Kidney (tissue), 13 donors: ENCODE measurements at regions not wholly inside any gene's neighbourhood (a gene's known extent, or its start where the extent isn't known, plus 50 kb on each side); places are given as distances from the start of the nearest gene placed in this dataset.

Experiments
- DNase-seq, 5 donors: peaks; one replicate each; pipeline ENCODE4 v3.0.0-alpha.2; 2013 to 2020
- FAIRE-seq: peaks from 2 replicates; lab custom pipeline; 2012; peaks lifted over from hg19 to GRCh38; lab: Jason Lieb, UNC
- H3K27ac ChIP-seq, 2 donors: one replicate each; pipeline ENCODE4 v1.7.0; 2013; ENCODE audit warnings: low read depth in 2 of 2, low read length in 2 of 2, inconsistent platforms in 1 of 2
- H3K27me3 ChIP-seq: one replicate; pipeline ENCODE4 v1.7.1; 2013; ENCODE audit warnings: low read length, inconsistent platforms; ENCODE audit not compliant: control insufficient read depth, insufficient read depth
- H3K36me3 ChIP-seq, 3 donors: one replicate each; pipeline versions ENCODE4 v1.7.0 to v1.7.1; 2013; ENCODE audit warnings: low read length in 3 of 3, control low read depth in 1 of 3, inconsistent platforms in 1 of 3; ENCODE audit not compliant: insufficient read depth in 3 of 3, control insufficient read depth in 2 of 3
- H3K4me1 ChIP-seq, 3 donors: one replicate each; pipeline versions ENCODE4 v1.7.0 to v1.7.1; 2013; ENCODE audit warnings: low read length in 3 of 3, inconsistent platforms in 1 of 3, low read depth in 1 of 3; ENCODE audit not compliant: control insufficient read depth in 2 of 3, insufficient read depth in 2 of 3
- H3K4me3 ChIP-seq, 3 donors: one replicate each; pipeline versions ENCODE4 v1.7.0 to v1.8.1; 2013; ENCODE audit warnings: low read length in 3 of 3, control low read depth in 1 of 3, inconsistent platforms in 1 of 3
- H3K9ac ChIP-seq, 3 donors: one replicate each; pipeline versions ENCODE4 v1.7.0 to v1.7.1; 2013; ENCODE audit warnings: low read length in 3 of 3, control low read depth in 1 of 3, inconsistent platforms in 1 of 3
- H3K9me3 ChIP-seq, 3 donors: one replicate each; pipeline versions ENCODE4 v1.7.0 to v1.7.1; 2013; ENCODE audit warnings: low read length in 3 of 3, control low read depth in 1 of 3, inconsistent platforms in 1 of 3; ENCODE audit not compliant: control insufficient read depth in 2 of 3, insufficient read depth in 1 of 3
- intact Hi-C: fragments of 100-400 bp; cut with DNase I; formaldehyde crosslinking; loops from one replicate; pipeline ENCODE4 v1.11.1; 2022
- TF ChIP-seq, protein P1 (sequence below): IDR thresholded peaks from 3 replicates; pipeline ENCODE4 v1.5.1; 2012; ENCODE audit warnings: mild to moderate bottlenecking, moderate library complexity, borderline replicate concordance; ENCODE audit not compliant: insufficient read depth; ENCODE audit errors: extremely low read depth
- donor health status: control.
- donor health status: control.
- donor health status: control.
- donor health status: control.
- donor health status: control.
- donor health status: DM: yes; HTN: yes; CAD: no.
- donor health status: Normal renal cell carcinoma (clear cell type).

DNA sequence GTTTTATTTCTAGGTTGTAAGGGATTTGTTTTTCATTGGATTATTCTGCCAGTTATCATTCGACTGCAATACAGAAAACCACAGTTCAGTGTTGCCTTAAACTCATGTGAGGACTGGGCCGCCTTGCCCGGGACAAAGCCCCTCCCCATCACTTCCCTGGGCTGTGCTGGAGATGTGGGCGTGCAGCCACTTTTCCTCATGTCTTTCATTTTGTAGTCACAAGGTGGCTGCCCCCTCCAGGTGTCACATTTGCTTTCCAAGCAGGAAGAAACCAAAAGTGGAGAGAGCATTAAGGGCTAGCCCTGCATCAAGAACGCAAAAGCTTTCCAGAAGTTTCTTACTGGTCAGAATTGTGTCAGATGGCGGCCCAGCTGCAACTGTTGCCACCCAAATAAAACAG, 492.5 kb upstream of the ID2 start:
- H3K4me1 ChIP-seq, result no peaks in the 10 kb centered on the region
- no peak for FAIRE-seq
- no peaks in the 10 kb centered on the region for H3K36me3 ChIP-seq
- intact Hi-C loops, result no loop called here
- no peaks in the 10 kb centered on the region for H3K27me3 ChIP-seq
- H3K4me3 ChIP-seq, result no peak overlapping the region
- no peak for DNase-seq
- H3K27ac ChIP-seq, result no peak overlapping the region
- no peak overlapping the region for H3K9ac ChIP-seq
- TF ChIP-seq, protein P1, sequence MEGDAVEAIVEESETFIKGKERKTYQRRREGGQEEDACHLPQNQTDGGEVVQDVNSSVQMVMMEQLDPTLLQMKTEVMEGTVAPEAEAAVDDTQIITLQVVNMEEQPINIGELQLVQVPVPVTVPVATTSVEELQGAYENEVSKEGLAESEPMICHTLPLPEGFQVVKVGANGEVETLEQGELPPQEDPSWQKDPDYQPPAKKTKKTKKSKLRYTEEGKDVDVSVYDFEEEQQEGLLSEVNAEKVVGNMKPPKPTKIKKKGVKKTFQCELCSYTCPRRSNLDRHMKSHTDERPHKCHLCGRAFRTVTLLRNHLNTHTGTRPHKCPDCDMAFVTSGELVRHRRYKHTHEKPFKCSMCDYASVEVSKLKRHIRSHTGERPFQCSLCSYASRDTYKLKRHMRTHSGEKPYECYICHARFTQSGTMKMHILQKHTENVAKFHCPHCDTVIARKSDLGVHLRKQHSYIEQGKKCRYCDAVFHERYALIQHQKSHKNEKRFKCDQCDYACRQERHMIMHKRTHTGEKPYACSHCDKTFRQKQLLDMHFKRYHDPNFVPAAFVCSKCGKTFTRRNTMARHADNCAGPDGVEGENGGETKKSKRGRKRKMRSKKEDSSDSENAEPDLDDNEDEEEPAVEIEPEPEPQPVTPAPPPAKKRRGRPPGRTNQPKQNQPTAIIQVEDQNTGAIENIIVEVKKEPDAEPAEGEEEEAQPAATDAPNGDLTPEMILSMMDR, result no peak
- no peaks in the 10 kb centered on the region for H3K9me3 ChIP-seq

DNA sequence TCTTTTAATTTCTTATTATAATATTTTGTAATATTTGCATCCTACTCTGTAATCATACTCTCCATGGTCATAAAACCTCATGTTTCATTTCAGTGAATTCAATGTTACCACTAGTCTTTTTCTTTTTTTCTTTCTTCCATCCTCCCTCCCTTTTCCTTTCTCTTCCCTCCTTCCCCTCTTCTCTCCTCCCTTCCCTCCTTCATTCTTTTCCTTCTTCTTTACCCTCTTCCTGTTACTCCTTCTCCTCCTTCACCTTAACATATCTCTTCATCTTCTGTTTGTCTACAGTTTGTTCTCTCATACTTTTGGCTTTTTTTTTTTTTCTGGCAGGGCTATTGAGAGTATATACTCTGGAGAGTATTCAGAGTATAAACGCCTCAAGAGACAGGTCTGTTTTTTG, 491.6 kb upstream of the ID2 start:
- intact Hi-C loops, result no loop called here
- Histone ChIP-seq H3K4me3 (no peak overlapping the region), H3K4me1 (no peaks in the 10 kb centered on the region), H3K27ac (no peak overlapping the region), H3K9ac (no peak overlapping the region), H3K9me3 (no peaks in the 10 kb centered on the region), H3K36me3 (no peaks in the 10 kb centered on the region), H3K27me3 (no peaks in the 10 kb centered on the region)
- TF ChIP-seq, protein P1, result no peak
- DNase-seq, result no peak
- FAIRE-seq, result no peak

DNA sequence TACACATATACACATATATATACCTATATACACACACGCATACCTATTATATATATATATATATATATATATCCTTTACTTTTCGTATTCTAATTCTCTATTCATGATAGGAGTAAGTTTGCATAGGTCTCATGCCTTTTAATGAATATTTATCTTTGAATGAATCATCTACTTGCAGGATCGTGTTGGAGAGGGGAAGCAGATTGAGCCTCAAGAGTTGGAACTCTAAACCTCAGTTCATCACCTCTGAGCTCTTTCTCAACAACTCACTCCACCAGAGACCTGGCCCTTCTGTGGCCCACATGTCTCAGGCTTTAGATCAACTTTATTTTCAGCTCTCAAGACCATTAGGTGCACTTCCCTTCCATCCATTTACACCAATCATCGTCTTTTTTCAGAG, 490.4 kb upstream of the ID2 start:
- Histone ChIP-seq H3K9ac (no peak overlapping the region), H3K4me3 (no peak overlapping the region), H3K27ac (no peak overlapping the region), H3K27me3 (no peaks in the 10 kb centered on the region), H3K4me1 (no peaks in the 10 kb centered on the region), H3K36me3 (no peaks in the 10 kb centered on the region), H3K9me3 (no peaks in the 10 kb centered on the region)
- TF ChIP-seq, protein P1, result no peak
- intact Hi-C loops, result no loop called here
- FAIRE-seq (no peak), DNase-seq (no peak)

DNA sequence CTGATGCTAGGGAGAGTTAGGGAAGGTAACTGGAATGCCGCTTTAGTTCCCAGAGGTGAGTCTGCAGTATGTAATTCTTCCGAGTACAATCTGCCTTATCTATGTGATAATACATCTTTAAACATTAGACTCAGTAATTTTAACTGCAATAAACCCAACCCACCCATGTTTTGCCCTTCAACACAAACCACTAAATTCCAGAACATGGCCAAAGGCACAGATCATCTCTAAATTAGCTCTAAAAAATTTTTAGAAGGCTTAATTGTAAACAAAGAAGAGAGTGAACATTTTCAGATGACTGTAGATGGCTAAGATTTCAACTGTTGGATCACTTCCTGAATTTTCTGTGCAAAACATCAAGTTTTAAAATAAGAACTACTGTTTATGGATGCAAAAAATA, 488.7 kb upstream of the ID2 start:
- DNase-seq (no peak), FAIRE-seq (no peak)
- Histone ChIP-seq H3K4me1 (no peaks in the 10 kb centered on the region), H3K27me3 (no peaks in the 10 kb centered on the region), H3K9ac (no peak overlapping the region), H3K36me3 (no peaks in the 10 kb centered on the region), H3K9me3 (no peaks in the 10 kb centered on the region), H3K27ac (no peak overlapping the region), H3K4me3 (no peak overlapping the region)
- intact Hi-C loops, result no loop called here
- TF ChIP-seq, protein P1, result no peak
